ENCODE measurements at regions not wholly inside any gene's neighbourhood (a gene's known extent, or its start where the extent isn't known, plus 50 kb on each side); places are given as distances from the start of the nearest gene placed in this dataset.
"Not testable (repeated sequence)": the region's sequence is repeated elsewhere in the genome, so short reads cannot be mapped to it uniquely, and the experiment has no call there.

DNA sequence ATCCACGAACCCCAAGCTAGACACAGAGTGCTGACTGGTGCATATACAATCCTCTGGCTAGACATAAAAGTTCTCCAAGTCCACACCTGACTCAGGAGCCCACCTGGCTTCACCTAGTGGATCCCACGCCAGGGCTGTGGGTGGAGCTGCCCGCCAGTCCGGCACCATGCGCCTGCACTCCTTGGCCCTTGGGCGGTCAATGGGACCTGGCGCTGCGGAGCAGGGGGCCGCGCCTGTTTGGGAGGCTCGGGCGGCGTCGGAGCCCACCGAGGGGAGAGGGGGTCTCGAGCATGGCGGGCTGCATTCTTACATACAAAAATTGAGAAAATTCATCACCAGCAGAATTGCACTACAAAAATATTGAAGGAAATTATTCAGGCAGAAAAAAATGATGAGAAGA, 120.7 kb upstream of the FAN1 start:
- H3K4me1 Mint-ChIP-seq (ENCODE audit: low read depth), result no peaks in the 10 kb centered on the region
- no peak for DNase-seq (ENCODE audit: low spot score)
- intact Hi-C loops (cut with micrococcal nuclease), result no loop called here

DNA sequence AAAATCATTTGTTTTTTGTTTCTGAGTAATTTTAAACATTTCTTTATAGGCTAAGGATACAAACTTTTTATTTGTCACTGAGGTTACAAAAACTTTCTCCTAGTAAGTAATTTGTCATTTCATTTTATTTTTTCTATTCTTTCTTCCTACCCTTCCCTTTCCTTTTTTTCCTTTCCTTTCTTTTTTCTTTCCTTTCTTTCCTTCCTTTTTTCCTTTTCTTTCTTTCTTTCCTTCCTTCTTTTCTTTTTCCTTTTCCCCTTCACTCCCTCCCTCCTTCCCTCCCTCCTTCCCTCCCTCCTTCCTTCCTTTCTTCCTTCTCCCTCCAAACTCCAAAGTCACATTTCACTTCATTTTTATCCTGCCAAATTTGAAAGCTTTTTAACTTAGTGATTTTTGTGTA, 115.1 kb upstream of the FAN1 start:
- Mint-ChIP-seq H3K4me1 (ENCODE audit: low read depth) (no peaks in the 10 kb centered on the region), H3K36me3 (ENCODE audit: low read depth) (no peaks in the 10 kb centered on the region), H3K4me3 (no peak overlapping the region), H3K27ac (no peak overlapping the region), H3K27me3 (ENCODE audit: insufficient read depth) (peaks cover 20% of the 10 kb centered on the region), H3K9me3 (no peaks in the 10 kb centered on the region)
- no peak for DNase-seq (ENCODE audit: low spot score)
- intact Hi-C loops (cut with micrococcal nuclease), result no loop called here

More for the DNA sequence above, 120.7 kb upstream of the FAN1 start:
- no peaks in the 10 kb centered on the region for H3K36me3 Mint-ChIP-seq (ENCODE audit: low read depth)
- no peak overlapping the region for H3K4me3 Mint-ChIP-seq
- H3K9me3 Mint-ChIP-seq, result peaks cover 11% of the 10 kb centered on the region
- H3K27ac Mint-ChIP-seq, result no peak overlapping the region
- peaks cover 10% of the 10 kb centered on the region for H3K27me3 Mint-ChIP-seq (ENCODE audit: insufficient read depth)

DNA sequence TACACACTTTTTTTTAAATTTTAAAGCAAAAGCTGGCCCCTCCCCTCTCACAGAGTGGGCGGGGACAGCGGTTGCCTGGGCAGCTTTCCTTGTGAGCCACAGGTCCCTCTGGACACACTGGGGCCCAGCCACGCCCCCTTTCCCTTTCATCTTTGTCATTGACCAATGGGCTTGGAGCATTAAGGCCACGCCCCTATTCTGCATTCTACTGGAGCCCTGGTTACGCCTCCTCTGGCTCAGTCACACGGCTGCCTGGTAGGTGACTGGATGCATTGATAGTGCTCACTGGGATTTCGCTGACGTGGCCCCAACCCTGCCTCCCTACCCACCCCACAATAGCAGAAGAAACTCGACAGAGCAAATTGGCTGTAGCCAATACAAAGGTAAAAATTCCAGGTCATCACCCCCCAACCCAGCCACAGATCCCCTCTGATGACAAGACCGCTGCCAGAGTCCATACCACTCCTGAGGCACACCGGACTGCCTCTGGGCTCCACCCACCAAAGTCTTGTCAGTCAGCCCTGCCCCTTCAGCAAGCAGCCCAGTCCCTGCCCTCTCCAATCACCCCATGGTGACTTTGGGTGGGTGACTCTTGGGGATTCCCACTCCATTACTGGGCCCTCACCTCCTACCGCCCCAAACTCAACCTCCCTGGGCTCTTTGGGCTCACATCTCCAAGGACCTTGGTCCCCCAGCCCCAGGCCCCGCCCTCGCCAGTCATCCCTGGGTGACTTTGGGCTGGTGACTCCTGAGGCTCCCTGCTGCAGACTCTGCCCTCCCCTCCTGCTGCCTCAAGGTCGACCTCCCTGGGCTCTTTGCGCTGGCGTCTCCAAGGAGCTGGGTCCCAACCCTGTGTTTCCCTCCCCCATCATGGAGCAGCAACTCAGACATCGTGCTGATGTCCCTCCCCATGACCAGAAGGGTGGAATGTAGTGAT, 112.2 kb upstream of the FAN1 start:
- no peak overlapping the region for H3K4me3 Mint-ChIP-seq
- H3K9me3 Mint-ChIP-seq, result no peaks in the 10 kb centered on the region
- H3K27ac Mint-ChIP-seq, result no peak overlapping the region
- no peaks in the 10 kb centered on the region for H3K4me1 Mint-ChIP-seq (ENCODE audit: low read depth)
- peaks cover 19% of the 10 kb centered on the region for H3K27me3 Mint-ChIP-seq (ENCODE audit: insufficient read depth)
- no peak for DNase-seq (ENCODE audit: low spot score)
- intact Hi-C loops (cut with micrococcal nuclease), result no loop called here
- H3K36me3 Mint-ChIP-seq (ENCODE audit: low read depth), result no peaks in the 10 kb centered on the region

DNA sequence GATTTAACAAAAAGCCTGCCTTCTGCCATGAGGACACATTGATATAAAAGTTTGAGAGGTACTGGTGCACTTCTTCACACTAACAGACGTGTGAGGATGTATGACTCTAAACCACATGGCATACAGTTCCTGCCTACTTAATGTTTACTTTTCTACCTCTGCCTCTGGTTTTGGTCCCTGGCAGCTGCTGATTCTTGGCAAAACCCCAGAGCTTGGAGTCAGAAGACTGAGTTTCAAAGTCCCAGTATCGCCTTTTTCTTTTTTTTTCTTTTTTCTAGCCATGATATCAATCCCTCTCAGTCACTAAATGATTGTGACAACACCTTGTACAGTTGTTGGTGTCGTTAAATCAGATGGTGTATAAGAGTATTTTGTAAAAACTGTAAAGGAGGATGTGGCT, 110.9 kb upstream of the FAN1 start:
- H3K4me3 Mint-ChIP-seq, result not testable (repeated sequence)

DNA sequence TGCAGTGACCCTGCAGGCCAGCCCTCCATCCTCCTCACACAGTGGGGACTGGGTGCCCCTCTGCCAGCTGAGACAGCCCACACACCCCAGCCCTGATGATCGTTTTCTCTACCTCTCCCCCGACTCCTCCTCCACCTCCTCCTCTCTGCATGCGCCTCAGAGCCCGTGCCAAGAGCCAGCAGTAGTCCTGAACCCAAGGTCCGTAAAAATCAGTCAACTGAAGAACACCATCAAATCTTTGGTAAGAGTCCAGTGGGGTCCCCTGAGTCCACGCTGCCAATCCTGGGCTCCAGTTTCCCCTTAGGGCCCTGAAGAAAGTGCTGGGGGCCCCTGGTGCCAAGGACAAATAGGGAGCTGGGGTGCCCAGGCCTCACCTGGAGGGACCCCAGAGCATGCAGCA, 109.3 kb upstream of the FAN1 start:
- H3K27me3 Mint-ChIP-seq (ENCODE audit: insufficient read depth), result no peaks in the 10 kb centered on the region

More for the DNA sequence above, 110.9 kb upstream of the FAN1 start:
- H3K9me3 Mint-ChIP-seq; H3K36me3 Mint-ChIP-seq (ENCODE audit: low read depth); intact Hi-C loops (cut with micrococcal nuclease); H3K27ac Mint-ChIP-seq; DNase-seq (ENCODE audit: low spot score); H3K4me1 Mint-ChIP-seq (ENCODE audit: low read depth): not testable (repeated sequence)
- H3K27me3 Mint-ChIP-seq (ENCODE audit: insufficient read depth), result peaks cover 11% of the 10 kb centered on the region

DNA sequence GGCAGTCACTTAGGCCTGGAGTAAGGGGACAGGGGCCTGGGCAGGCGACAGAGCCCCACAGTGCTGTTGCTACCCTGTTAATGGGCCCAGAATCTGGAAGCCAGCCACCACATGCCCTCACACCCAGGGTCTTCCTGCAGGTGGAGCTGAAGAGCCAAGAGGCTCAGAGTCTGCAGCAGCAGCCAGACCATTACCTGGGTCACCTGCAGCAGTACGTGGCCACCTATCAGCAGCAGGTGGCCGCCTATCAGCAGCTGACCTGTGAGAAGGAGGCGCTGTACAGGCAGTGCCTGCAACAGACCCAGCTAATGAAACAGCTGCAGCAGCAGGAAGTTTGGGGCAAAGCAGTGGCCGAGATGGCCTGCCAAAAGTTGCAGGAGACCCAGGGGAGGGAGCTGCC, 104.2 kb upstream of the FAN1 start:
- H3K36me3 Mint-ChIP-seq (ENCODE audit: low read depth); H3K27me3 Mint-ChIP-seq (ENCODE audit: insufficient read depth); intact Hi-C loops (cut with micrococcal nuclease); H3K4me1 Mint-ChIP-seq (ENCODE audit: low read depth); H3K4me3 Mint-ChIP-seq; H3K9me3 Mint-ChIP-seq; H3K27ac Mint-ChIP-seq; DNase-seq (ENCODE audit: low spot score): not testable (repeated sequence)

More for the DNA sequence above, 109.3 kb upstream of the FAN1 start:
- DNase-seq (ENCODE audit: low spot score), result no peak
- intact Hi-C loops (cut with micrococcal nuclease), result no loop called here
- no peaks in the 10 kb centered on the region for H3K9me3 Mint-ChIP-seq
- no peak overlapping the region for H3K4me3 Mint-ChIP-seq
- no peaks in the 10 kb centered on the region for H3K4me1 Mint-ChIP-seq (ENCODE audit: low read depth)
- H3K36me3 Mint-ChIP-seq (ENCODE audit: low read depth), result no peaks in the 10 kb centered on the region
- H3K27ac Mint-ChIP-seq, result no peak overlapping the region

DNA sequence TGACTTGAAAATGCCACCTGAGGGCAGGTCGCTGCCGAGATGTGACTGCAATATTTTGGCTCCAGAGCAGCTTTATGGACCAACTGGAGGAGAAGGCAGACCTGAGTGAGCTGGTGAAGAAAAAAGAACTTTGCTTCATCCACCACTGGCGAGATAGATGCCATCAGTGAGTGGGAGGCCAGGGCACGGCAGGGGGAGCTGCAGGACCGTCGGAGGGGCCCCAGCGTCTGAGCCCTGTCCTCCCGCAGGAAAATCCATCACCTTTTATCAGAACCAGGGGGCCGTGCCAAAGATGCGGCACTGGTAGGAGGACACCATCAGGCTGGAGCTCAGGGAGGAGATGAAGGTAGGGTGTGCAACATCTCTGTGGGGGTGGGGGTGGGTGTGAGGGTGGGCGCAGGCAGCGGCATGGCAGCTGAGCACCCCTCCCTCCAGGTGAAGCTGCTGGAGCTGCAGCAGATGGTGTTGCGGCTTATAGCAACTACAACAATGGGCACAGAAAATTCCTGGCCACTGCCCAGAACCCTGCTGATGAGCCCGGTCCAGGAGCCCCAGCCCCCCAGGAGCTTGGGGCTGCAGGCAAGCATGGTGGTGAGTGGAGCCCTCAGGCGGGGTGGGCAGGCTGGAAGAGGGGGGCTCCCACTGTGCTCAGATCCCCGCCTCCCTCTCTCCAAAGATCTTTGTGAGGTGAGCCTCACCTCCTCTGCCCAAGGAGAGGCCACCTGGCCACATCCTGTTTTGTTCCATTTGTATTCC, 102.4 kb upstream of the FAN1 start:
- H3K27ac Mint-ChIP-seq; H3K36me3 Mint-ChIP-seq (ENCODE audit: low read depth); H3K27me3 Mint-ChIP-seq (ENCODE audit: insufficient read depth); DNase-seq (ENCODE audit: low spot score); H3K9me3 Mint-ChIP-seq; H3K4me3 Mint-ChIP-seq; H3K4me1 Mint-ChIP-seq (ENCODE audit: low read depth): not testable (repeated sequence)
- intact Hi-C loops (cut with micrococcal nuclease), result loop anchor here (2.0 kb wide), 1 partner anchor 327 kb away; no protein-coding TSS in a partner anchor

DNA sequence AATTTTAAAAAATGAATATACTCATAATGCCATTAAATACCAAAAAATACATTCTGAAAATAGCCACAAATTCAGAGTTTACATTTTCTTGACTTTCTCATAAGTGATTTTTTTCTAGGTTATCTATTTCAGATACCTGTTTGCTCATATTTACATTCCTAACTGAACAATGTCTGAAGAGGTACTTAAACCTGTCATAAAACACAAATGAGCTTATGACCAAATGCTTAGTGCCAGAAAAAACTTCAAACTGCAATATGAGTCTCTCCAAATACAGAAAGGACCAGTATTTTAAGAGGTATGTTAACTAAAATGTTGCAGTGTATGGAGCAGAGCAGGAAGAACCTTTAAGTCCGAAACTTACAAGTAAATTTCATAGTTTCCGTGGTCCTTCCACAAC, 101.7 kb upstream of the FAN1 start:
- H3K27ac Mint-ChIP-seq; H3K36me3 Mint-ChIP-seq (ENCODE audit: low read depth); H3K27me3 Mint-ChIP-seq (ENCODE audit: insufficient read depth); DNase-seq (ENCODE audit: low spot score); H3K9me3 Mint-ChIP-seq; intact Hi-C loops (cut with micrococcal nuclease); H3K4me1 Mint-ChIP-seq (ENCODE audit: low read depth); H3K4me3 Mint-ChIP-seq: not testable (repeated sequence)

DNA sequence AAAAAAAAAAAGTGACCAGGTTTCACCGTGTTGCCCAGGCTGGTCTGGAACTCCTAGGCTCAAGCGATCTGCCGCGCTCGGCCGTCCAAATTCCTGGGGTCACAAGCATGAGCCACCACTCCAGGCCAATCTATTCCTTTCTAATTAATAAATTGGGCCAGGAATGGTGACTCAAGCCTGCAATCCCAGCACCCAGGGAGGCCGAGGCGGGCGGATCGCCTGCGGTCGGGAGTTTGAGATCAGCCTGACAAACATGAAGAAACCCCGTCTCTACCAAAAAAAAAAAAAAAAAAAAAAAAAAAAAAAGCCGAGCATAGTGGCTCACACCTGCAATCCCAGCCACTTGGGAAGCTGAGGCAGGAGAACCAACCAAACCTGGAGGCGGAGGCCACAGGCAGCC, 100.0 kb upstream of the FAN1 start:
- H3K27me3 Mint-ChIP-seq (ENCODE audit: insufficient read depth); H3K36me3 Mint-ChIP-seq (ENCODE audit: low read depth); H3K27ac Mint-ChIP-seq; intact Hi-C loops (cut with micrococcal nuclease); H3K9me3 Mint-ChIP-seq; H3K4me1 Mint-ChIP-seq (ENCODE audit: low read depth); H3K4me3 Mint-ChIP-seq; DNase-seq (ENCODE audit: low spot score): not testable (repeated sequence)

DNA sequence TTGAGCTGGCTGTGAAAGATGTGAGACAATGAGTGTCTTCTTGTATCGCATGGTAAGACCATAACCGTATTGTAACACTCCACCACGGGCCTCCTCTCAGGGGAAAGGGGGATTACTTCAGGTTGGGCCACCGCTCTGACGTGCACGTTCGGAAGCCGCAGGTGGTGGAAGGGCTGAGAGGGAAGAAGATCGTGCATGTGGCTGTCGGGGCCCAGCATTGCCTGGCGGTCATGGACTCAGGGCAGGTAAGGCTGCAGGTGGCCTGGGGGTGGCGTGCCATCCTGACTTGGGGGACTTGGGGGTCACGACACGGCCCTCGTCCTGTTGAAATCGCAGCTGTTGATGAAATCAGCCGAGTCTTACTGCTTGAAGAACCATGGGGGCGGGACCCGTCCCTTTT, 87.3 kb upstream of the FAN1 start:
- H3K4me3 Mint-ChIP-seq, result peak overlapping the region; percentile 13
- no peaks in the 10 kb centered on the region for H3K27me3 Mint-ChIP-seq (ENCODE audit: insufficient read depth)
- no peaks in the 10 kb centered on the region for H3K4me1 Mint-ChIP-seq (ENCODE audit: low read depth)
- DNase-seq (ENCODE audit: low spot score), result no peak
- H3K36me3 Mint-ChIP-seq (ENCODE audit: low read depth), result no peaks in the 10 kb centered on the region
- H3K9me3 Mint-ChIP-seq, result no peaks in the 10 kb centered on the region
- intact Hi-C loops (cut with micrococcal nuclease), result no loop called here
- H3K27ac Mint-ChIP-seq, result no peak overlapping the region

DNA sequence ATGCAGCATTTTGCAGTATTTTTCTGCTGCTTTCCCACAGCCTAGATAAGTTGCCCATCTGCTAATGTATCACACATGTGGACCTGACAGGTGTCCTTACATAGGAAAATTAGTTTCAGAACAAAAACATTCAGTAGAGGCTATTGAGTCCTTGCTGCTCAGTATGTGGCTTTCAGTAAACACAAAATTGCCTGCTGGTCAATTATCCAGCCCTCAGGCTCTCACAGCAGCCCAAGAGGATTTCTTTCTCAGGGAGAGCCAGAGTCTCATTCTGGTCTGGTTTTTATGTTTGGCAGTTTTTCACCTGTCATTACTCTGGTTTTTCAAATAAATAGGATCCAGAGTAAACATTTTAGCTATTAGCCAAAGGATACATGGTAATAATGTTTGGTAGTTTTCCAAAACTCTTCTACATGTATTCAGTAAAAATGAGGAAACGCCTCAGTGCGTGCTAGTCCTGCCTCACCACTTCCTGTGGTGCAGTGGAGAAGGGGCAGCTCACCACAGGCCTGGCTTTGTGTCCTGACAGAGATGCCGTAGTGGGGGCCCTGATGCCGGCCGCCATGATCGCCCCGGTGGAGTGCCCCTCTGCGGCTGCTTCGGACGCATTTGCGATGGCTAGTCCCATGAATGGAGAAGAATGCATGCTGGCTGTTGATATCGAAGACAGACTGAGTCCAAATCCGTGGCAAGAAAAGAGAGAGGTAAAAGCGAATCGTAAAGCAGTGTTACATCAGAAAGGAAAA, 80.5 kb upstream of the FAN1 start:
- H3K9me3 Mint-ChIP-seq; H3K27me3 Mint-ChIP-seq (ENCODE audit: insufficient read depth): not testable (repeated sequence)
- Mint-ChIP-seq H3K4me1 (ENCODE audit: low read depth) (peaks cover 27% of the 10 kb centered on the region), H3K27ac (peak overlapping the region; percentile 100), H3K4me3 (peak overlapping the region; percentile 100), H3K36me3 (ENCODE audit: low read depth) (peaks cover 19% of the 10 kb centered on the region)
- intact Hi-C loops (cut with micrococcal nuclease), result loop anchor here (5.0 kb wide), 1 partner anchor 79 kb away; the partner anchor contains the start of gene FAN1
- DNase-seq (ENCODE audit: low spot score), result peak; percentile 63

DNA sequence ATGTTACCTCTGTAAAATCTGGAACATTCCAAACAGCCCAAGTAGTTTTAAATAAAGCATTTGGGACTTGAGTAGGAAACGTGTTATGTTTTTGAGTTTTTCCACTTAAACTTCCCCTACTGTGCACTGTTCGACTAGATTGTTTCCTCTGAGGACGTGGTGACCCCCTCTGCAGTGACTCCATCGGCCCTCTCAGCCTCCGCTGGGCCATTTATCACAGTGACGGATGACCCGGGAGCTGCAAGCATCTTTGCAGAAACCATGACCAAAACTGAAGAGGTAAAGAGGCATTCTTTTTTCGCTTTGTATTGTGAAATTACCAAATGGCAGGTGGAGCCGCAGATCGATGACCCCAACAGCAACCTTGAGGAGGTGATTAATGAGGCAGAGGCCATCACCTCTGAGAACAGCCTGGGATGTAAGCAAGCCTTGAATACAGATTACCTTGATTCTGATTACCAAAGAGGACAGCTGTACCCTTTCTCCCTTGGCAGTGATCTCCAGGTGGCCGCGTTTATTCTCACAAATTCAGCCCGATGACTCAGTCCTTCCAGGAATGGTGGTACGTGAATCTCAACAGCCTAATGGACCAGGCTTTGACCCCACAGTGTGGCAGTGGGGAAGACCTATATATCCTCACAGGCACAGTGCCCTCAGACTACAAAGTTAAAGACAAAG, 79.1 kb upstream of the FAN1 start:
- peak overlapping the region; percentile 100 for H3K4me3 Mint-ChIP-seq
- H3K9me3 Mint-ChIP-seq, result no peaks in the 10 kb centered on the region
- H3K27me3 Mint-ChIP-seq (ENCODE audit: insufficient read depth), result no peaks in the 10 kb centered on the region
- peaks cover 37% of the 10 kb centered on the region for H3K4me1 Mint-ChIP-seq (ENCODE audit: low read depth)
- intact Hi-C loops (cut with micrococcal nuclease), result loop anchor here (5.0 kb wide), 1 partner anchor 78 kb away; the partner anchor contains the start of gene FAN1
- no peak for DNase-seq (ENCODE audit: low spot score)
- H3K36me3 Mint-ChIP-seq (ENCODE audit: low read depth), result peaks cover 22% of the 10 kb centered on the region
- H3K27ac Mint-ChIP-seq, result peak overlapping the region; percentile 52

Data from activated T-helper 1 cell treated with anti-CD3 and anti-CD28 coated beads, Interleukin-12 subunit alpha, Interleukin-12 subunit beta, Interleukin-2, Interleukin-4 antibody, amounts not matched to agents 30 ng/mL and 10 ng/mL and 1 ng/mL, durations not matched to agents 14 hours and 24 hours and 36 hours (primary cell).